GM21717 (cell line): ENCODE measurements at regions not wholly inside any gene's neighbourhood (a gene's known extent, or its start where the extent isn't known, plus 50 kb on each side); places are given as distances from the start of the nearest gene placed in this dataset.
"Not testable (repeated sequence)": the region's sequence is repeated elsewhere in the genome, so short reads cannot be mapped to it uniquely, and the experiment has no call there.

Source experiments
- ATAC-seq: cut with Tn5 transposase; IDR thresholded peaks from one replicate; pipeline ENCODE4 v1.9.1; 2021; ENCODE audit warnings: mild to moderate bottlenecking, moderate library complexity; ENCODE audit not compliant: unreplicated experiment

GRCh38 chr14:41297576-41298327, 308.9 kb upstream of the LRFN5 start:
- no peak for ATAC-seq

- no peak for ATAC-seq
Measured at GRCh38 chr14:41295734-41296133, 310.9 kb upstream of the LRFN5 start.

- ATAC-seq = no peak
Measured at GRCh38 chr14:41289025-41289424, 317.7 kb upstream of the LRFN5 start.

GRCh38 chr14:41285186-41285748, 321.4 kb upstream of the LRFN5 start:
- no peak for ATAC-seq

- no peak for ATAC-seq
Measured at GRCh38 chr14:41280745-41281144, 325.9 kb upstream of the LRFN5 start.

- ATAC-seq = no peak
Measured at GRCh38 chr14:41277450-41277849, 329.2 kb upstream of the LRFN5 start.

GRCh38 chr14:41257476-41257875, 349.2 kb upstream of the LRFN5 start:
- no peak for ATAC-seq

GRCh38 chr14:41235466-41235865, 371.2 kb upstream of the LRFN5 start:
- no peak for ATAC-seq

- ATAC-seq = no peak
Measured at GRCh38 chr14:41230683-41231082, 376.0 kb upstream of the LRFN5 start.

- no peak for ATAC-seq
Measured at GRCh38 chr14:41229824-41230223, 376.9 kb upstream of the LRFN5 start.

- no peak for ATAC-seq
Measured at GRCh38 chr14:41225433-41225832, 381.2 kb upstream of the LRFN5 start.

- no peak for ATAC-seq
Measured at GRCh38 chr14:41222581-41222980, 384.1 kb upstream of the LRFN5 start.

- not testable (repeated sequence) for ATAC-seq
Measured at GRCh38 chr14:41214978-41215377, 391.7 kb upstream of the LRFN5 start.

- ATAC-seq = no peak
Measured at GRCh38 chr14:41201696-41202095, 405.0 kb upstream of the LRFN5 start.

- no peak for ATAC-seq
Measured at GRCh38 chr14:41187868-41188267, 418.8 kb upstream of the LRFN5 start.

- ATAC-seq = no peak
Measured at GRCh38 chr14:41171045-41171444, 435.6 kb upstream of the LRFN5 start.

GRCh38 chr14:41167040-41167439, 439.6 kb upstream of the LRFN5 start:
- ATAC-seq = no peak

- ATAC-seq = no peak
Measured at GRCh38 chr14:41154143-41154807, 452.4 kb upstream of the LRFN5 start.

GRCh38 chr14:41146391-41146790, 460.3 kb upstream of the LRFN5 start:
- ATAC-seq = no peak

GRCh38 chr14:41144370-41144769, 462.3 kb upstream of the LRFN5 start:
- no peak for ATAC-seq

GRCh38 chr14:41137741-41138140, 468.9 kb upstream of the LRFN5 start:
- ATAC-seq = no peak

- no peak for ATAC-seq
Measured at GRCh38 chr14:41130274-41130673, 476.4 kb upstream of the LRFN5 start.
